Breast epithelium (tissue), 3 donors: ENCODE measurements at regions not wholly inside any gene's neighbourhood (a gene's known extent, or its start where the extent isn't known, plus 50 kb on each side); places are given as distances from the start of the nearest gene placed in this dataset.
"Not testable (repeated sequence)": the region's sequence is repeated elsewhere in the genome, so short reads cannot be mapped to it uniquely, and the experiment has no call there.

Experiments
- CTCF ChIP-seq, 3 donors: fragments of 450-650 bp; IDR thresholded peaks; one replicate each; pipeline ENCODE4 v1.5.1; 2016 to 2017; ENCODE audit warnings: antibody characterized with exemption in 3 of 3, mild to moderate bottlenecking in 3 of 3, moderate library complexity in 3 of 3
- POLR2A ChIP-seq: fragments of 450-650 bp; IDR thresholded peaks from one replicate; pipeline ENCODE4 v1.6.1; 2016; ENCODE audit warnings: antibody characterized with exemption, mild to moderate bottlenecking, moderate library complexity

GRCh38 chr9:41354978-41355377 is 165.9 kb upstream of the ZNG1F start:
- TF ChIP-seq CTCF (IDR thresholded peaks at IDR 0.05); POLR2A: not testable (repeated sequence)
